IPS-NIHi7 (cell line): ENCODE measurements at regions not wholly inside any gene's neighbourhood (a gene's known extent, or its start where the extent isn't known, plus 50 kb on each side); places are given as distances from the start of the nearest gene placed in this dataset.
A peak's percentile ranks its signal among the peaks of the same experiment; 100 is the strongest.

Source experiments
- DNase-seq: peaks from one replicate; pipeline ENCODE4 v3.0.0; 2012; ENCODE audit warnings: mixed read lengths; ENCODE audit errors: extremely low spot score

DNA sequence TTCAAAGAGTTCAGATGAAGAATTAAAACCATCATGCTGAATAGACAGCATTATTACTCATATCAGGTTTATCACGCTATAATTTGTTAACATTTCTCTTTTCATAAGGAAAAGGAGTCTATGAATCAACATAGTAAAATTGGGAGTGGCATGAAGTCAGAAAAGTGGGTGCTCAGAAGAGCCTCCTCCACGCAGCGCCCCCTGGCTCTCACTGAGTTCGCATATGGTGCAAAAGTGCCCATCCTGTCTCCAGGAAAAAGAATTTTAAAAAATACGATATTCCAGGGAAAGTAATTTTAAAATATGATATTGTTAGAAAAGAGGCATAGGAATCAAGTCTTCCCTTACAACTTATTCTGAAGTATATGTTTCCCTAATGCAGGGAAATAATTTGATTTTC, 176.3 kb upstream of the TCERG1L start:
- no peak for DNase-seq

DNA sequence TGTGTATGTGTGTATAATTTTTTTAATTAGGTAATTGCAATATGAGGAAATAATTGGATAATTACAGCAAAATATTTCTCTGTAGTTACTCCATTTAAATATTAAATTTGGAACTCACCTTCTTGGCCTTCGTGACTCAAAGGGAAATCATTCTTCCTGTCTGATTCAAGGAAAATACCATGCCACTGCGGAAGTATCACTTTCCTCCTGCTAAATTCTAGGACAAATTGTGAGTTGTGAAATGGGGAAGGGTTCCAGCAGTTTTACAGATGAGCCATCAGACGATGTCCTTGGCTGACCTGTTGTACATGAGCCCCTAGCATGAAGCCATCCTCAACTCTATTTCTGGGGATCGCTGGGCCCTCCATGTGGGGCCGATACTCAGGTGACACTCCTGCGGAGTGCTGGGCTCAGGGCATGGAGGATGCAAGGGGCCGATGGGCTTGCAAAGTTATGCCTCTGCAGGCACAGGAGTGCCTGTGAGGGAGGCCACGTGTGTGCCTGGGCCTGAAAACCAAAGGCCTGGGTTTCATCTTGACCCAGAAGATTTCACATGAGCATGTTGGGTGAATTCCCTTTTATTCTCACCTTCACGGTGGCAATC, 179.6 kb upstream of the TCERG1L start:
- DNase-seq: no peak

DNA sequence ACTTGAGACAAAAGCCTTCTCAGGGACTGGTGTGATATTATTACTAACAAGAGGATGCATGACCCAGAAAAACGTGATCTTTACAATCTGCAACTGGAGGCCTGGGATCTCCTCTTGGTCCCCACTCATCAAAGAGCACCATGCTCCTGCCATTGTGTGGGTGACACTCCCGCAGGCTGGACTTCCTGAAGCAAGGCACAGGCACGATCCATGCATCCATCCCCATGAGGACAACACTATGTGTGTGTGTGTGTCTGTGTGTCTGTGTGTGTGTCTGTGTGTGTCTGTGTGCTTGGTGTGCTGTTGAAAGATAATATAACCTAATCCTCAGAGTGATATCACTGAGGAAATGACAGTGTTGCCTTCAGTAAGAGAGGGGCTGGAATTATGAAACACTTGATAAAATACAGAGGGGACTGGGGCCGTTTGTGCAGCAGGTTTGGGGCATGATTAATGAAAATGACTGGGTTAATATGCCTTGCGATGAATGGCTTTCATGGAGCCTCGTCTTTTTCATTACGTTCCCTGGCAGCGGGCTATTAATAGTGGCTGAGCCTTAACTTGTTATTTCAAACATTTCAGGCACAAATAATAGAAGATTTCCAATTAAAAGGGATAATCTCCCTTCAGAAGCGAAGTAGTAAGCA, 180.8 kb upstream of the TCERG1L start:
- DNase-seq: no peak

DNA sequence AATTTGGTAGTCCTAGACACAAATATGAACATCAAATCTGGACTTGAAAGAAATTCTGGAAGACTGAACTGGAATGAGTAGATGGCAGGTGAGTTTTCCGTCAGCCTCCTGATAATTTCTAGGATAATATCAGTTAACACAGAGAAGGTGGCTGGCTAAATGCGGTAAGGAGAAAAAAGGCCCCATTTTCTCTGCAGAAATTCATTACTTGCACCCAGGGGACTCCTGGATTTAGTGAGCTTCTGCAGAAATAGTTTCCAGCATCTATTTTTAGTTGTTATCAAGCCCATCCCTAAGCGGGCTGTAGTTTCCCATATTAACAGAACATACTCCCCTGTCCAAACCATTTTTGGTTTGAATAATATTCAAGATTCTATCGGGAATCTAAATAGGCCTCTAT, 181.9 kb upstream of the TCERG1L start:
- no peak for DNase-seq

DNA sequence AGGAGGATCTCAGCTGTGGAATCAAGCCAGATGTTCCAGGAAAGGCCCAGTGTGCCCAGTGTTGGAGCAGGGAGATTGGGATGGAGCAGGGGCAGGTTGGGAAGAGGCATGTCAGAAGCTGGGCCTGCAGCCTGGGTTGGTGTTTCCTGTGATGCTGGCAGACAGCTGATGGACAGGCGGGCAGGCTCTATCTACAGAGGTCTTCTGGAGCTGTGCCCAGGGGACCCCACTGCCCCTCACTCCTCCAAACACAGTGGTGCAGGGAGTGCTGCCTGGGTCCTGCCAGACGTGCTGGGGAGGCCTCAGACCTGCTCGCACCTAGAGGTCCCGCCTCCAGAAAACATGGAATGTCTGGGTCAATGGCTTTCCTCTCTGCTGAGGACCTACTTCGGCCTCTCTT, 182.9 kb upstream of the TCERG1L start:
- no peak for DNase-seq

DNA sequence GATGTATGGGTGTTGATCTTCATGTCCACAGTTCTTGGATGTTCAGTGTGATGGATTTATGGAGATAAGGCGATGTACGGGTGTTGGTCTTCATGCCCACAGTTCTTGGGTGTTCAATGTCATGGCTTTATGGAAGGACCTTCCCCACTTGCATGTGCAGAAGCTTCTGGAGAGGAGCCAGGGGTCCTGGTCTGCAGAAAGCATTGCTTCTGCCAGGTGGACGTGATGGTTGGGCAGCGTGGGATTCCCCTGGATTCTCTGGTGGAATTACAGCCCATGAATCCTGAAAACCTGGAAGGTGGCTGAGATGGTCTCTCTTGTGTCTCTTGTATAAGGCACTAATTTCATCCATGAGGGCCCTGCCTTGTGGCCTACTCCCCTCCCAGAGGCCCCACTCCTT, 183.7 kb upstream of the TCERG1L start:
- no peak for DNase-seq

DNA sequence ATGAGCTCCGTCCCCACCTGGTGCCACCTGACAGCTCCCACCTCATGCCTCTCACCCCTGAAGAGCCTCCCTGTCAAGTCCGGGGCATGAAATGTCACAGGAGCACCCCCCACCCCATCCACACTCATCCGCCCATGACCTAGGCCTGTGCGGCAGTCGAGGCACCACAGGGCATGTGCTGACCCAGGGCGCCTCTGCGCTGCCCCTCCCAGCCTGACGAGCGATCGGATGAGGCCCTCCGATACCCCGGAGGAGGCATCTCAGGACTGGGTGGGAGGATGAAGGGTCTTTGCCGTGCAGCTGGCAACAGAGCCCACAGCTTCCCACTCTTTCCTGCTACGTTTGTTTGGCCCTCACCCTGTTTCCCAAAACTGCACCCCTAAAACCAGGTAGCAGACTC, 184.4 kb upstream of the TCERG1L start:
- no peak for DNase-seq

DNA sequence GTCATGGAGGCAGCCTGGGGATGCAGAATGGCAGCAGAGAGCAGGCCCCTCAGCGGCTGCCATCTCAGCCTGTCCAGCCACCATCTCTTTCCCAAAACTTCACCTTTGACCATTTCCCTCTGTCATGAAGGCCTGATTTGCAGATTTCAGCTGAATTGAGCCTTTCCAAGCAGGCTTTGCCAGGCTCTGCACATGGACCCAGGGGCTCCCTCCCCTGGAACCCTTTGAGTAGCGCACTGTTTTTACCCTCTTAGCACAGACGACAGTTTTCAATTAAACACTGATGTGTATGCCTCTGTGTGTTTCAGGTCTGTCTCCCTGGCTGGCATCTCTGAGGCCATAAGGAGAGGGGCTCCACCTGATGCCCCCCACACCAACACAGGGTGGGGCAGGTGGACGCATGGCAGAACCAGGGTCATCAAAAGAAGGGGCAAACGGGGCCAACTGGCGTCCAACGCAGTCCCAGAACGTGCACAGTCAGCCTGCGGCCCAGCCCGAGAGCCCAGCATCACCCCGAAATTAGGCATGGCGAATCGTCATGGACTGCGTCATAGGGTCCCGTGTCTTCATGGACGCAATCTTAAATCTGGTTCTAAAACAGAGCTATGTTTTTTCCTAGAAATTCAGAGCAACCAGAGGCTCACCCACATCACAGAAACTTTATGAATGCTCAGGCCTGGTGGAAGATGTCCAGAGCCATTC, 185.0 kb upstream of the TCERG1L start:
- no peak for DNase-seq

DNA sequence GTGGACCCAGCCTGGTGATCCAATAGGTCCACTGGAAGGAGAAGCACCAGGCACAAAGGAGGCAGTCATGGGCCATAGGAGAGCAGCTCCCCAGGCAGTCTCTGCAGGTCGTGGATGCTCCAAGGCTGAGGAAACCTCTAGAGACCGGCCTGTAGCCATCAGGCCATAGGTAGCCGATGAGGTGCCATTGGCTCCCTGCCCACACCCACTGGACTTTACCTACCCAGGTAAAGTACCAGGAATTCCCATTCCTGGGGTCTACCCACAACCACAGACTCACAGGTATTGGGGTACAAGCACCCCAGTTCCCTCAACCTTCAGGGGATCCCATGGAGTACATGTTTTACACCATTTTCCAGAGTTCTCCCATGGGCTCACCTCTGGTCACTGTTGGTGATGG, 188.0 kb upstream of the TCERG1L start:
- DNase-seq: no peak

DNA sequence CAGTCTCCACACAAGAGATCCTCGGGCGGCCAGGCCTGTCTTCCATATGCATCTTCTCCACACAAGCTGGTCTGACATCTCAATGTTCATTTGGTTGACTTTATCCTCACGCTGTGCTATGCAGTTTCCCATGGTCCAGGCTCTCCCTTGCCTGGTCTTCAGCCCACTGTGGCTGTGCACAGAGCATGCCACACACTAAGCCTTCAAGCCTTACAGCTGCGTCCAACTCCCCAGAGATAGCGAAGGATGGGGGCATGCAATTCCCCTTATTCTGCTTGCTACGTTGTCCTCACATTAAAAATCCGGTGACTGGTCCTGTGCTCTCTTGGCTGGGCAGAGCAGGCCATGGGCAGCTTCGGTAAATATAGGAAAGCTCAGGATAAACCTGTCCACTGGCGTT, 188.7 kb upstream of the TCERG1L start:
- no peak for DNase-seq

DNA sequence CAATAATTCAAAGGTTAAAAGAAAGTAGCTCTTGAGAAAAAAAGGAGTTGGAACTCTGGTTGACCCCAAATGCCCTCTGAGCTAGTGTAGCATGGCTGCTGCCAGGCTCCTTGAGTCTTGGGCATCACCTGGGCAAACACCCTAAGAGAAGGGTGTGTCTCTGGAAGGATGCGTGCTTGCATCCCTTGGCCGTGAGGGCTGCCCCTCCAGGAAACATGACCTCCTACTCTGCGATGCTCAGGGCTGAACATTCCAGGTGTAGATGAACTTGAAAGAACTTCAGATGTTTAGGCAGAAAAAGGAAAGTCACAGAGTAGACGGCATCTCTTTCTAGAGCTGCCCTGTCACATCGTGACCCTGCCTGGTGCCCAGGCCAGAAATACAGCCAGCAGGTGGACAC, 189.4 kb upstream of the TCERG1L start:
- DNase-seq: no peak

DNA sequence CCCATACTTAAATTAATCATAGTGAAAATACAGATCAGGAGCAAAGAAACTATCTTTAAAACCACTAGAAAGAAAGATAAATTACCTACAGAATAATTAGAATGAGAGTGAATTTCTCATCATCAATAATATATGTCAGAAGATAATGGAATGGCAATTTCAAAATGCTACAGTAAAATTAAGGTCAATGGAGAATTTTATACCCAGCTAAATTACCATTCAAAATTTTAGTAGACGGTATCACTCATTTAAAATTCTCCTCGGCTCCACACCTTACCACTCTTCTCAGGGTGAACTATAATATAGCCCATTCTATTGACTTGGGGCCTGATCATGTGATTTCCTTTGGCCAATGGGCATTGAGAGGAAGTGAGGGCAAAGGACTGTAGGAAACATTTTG, 192.5 kb upstream of the TCERG1L start:
- no peak for DNase-seq

DNA sequence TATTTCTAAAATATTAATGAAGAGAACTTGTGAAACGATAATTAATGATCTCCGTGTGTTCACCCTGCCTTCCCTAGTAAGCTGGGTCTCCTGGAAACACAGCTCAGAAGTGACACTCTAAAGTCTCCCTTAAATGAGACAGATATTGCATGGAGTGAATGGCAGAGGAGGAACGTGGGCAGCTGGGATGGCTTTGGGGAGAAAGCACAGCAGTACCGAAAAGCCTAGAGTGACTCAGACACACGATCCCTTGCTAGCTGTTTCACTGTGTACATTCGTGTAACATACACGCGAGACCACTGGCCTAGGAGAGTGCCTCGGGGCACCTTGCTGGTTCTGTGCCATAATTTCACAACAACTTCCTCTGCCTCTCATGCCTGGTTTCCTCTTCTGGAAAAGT, 199.9 kb upstream of the TCERG1L start:
- DNase-seq: no peak

DNA sequence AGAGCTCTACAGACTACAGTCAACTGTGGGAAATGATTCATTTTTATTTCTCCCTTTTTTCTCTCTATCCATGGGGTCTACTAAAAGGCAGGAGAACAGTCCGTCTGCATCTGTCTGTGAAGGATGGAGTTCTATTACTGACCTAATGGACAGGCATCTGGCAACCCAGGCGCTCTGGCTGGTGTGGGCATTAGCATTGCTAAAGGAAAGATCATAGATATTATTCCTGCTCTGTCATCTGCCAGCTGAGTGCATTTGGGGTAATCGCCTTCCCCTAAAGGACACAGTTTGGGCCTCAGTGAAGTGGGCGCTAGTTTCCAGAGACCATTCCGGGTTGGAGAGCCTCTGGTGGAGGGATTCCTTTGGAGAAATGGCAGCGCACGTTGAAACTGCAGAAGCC, 201.3 kb upstream of the TCERG1L start:
- DNase-seq: no peak

DNA sequence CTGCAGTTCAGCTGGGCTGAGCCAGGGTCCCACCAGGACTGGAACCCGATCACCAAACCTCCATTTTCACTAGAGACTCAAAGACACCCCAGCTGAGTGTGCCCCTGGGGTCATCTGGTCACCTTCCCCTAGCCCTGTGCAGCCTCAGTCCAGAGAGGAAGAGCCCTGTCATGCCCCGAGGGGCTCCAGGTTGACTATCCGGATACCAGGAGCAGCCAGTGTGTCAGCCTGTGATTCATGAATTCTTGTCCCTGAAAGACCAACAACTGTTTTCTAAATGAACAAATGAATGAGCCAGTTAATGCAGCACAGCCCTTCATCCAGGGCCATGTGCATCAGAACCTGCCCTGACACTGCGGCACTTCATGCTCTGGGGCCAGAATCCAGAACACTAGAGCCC, 201.9 kb upstream of the TCERG1L start:
- DNase-seq: no peak

DNA sequence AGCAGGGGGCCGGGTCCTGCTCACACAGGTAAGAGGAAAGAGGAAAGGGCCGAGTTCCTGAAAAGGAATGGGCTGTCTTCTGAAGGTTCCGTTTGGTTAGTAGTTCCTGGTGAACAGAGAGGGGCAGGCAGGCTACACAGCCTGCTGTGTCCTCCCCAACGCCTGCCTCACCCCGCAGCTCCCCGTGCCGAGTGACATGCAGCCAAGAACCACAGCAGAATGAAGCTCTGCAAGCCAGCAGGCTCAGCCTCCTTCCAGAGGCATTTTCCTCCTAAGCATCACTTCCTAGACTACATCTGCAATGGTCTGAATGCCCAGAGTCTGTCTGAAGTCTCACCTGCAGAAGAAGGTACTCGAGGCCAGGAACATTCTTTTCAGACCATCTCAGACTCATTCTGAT, 202.4 kb upstream of the TCERG1L start:
- no peak for DNase-seq

DNA sequence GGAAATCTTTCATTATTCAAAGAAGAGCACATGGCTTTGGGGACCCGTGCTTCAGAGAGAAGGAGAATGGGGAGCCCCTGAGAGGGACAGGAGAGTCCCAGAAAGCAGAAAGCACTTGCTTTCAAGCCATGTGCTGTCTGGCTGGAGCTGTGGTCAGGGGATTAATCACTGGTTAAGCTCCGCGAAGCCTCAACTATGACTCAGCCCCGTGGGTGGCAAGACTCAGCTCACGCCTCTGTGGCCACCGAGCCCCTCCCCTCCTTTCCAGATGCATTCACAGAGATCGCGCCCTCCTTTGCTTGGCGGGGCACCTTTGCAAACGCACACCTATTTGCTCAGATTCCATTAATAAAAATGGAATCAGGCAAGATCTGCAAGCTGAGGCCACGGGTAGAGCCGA, 202.9 kb upstream of the TCERG1L start:
- peak; percentile 48 for DNase-seq

DNA sequence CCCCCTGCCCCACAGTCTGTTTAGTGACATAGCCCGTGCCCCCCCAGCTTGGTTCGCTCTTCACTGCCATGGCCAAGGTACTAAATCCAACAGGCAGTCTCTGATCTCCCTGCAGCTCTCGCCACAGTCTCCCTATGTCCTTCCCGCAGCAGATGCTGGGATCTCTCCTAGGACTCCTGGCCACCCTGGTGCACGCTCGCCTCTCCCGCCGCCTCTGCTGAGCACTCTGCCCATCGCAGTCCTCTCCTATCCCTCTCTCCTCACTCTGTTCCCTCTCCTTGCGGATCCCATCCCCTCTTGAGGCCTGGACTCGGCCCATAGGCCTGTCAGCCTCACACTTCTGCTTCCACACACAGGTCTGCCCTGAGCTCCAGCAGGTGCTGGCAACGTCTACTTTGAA, 204.8 kb upstream of the TCERG1L start:
- DNase-seq: no peak

DNA sequence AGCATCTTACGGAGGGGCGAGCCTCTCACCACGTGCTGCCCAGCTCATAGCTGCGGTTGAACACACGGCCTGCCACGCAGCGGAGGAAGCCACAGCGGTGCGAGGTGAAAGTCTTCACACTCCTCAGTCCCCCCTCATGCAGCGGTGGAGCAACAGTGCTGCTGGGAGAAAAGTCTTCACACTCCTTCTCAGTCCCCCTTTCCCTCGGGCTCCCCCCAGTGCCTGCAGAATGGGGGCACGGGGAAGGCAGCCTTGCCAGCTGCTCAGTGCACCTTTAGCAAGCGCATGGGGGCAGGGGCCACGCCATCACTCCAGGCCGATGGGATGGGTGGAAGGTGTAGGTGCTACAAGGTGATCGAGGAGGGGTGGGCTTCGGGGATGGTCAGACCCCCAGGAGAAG, 206.3 kb upstream of the TCERG1L start:
- no peak for DNase-seq

DNA sequence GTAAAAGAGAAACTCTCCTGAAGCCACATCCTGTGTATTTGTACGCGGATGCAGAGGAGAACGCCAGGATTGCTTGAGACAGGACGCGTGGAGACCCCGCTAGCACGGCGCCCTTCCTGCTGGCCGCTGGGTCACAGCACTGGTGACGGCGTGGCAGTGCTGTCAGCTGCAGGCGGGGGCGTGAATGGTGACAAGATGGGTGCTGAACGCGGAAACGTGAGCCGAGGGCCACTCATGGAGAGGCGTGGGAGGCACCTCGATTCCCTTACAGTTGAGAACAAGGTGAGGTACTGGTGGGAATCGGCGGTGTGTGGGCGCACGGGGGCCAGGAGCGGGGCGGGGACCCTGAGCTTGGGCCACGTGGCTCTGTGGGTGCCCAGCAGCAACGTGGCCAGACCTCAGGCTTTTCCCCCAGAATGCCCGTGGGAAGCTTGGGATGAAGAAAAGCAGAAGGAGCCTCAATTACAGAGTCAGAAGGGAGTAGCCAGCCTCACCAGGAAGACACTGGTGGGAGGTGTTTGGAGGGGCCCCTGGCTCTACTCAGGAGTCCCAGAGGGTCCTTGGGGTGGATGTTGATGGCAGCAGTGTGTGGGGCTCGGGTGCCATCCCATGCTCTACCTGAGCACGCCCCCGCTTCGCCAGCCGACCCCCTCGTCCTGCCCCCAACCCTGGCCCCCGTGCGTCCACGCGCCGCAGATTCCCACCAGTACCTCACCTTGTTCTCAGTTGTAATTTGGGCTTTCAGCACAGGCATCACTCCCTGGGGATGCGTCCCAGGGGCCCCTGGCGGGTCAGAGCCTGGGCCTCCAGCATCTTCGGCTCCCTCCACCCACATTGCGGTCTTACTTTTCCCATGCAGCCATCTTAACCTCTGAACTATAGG, 208.4 kb upstream of the TCERG1L start:
- no peak for DNase-seq

DNA sequence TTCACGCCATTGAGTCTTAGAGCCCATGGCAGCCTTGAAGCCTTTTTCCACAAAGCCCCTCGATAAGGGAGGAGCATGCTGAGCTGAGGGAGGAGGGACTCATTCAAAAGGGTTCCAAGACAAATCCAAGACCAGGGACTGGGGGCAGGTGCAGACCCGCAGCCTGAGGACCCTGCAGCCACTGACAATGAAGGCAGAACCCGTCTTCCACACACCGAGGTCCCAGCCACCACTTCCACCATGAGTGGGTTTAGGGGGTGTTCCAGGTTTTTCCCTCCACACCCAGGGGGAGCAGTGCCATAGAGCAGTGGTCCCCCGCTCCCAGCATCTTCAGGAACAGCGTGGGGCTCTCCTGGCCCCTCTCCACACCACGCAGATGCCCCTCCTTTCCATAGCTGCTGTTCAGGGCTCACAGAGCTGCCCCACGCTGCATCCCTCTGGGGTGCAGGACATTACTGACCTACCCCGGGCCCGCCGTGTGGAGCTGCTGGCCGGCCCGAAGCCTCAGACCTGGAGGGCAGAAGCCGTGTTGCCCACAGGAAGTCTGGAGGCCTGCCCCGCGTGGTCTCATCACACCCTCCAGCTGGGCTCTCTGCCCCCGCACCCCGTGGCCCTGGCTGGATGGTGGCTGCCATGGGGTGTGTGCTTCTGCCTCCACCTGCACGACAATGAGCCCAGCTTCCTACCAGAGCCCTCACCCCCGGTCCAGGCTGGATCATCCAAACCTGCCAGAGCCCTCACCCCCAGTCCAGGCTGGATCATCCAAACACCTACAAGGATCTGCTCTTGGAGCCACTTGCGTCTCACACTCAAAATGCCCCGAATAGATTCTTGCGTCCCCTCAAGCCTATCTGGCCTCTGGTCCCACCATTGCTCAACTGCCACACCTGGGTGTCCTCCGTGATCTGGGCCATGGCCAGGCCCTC, 220.0 kb upstream of the TCERG1L start:
- DNase-seq: no peak
